Liver (tissue), 3 donors: ENCODE measurements at regions not wholly inside any gene's neighbourhood (a gene's known extent, or its start where the extent isn't known, plus 50 kb on each side); places are given as distances from the start of the nearest gene placed in this dataset.

Source experiments
- FOXA1 ChIP-seq: IDR thresholded peaks from 2 replicates; pipeline ENCODE4 v1.6.1; 2016; ENCODE audit warnings: antibody characterized with exemption
- GABPA ChIP-seq, 2 donors: IDR thresholded peaks in 1 of 2; conservative IDR thresholded peaks in 1 of 2; 2 replicates each; pipeline ENCODE4 v1.6.1; 2016; ENCODE audit warnings: antibody characterized with exemption in 2 of 2, mild to moderate bottlenecking in 1 of 2, moderate library complexity in 1 of 2
- JUND ChIP-seq, 2 donors: IDR thresholded peaks; 2 replicates each; pipeline ENCODE4 v1.6.1; 2016; ENCODE audit warnings: antibody characterized with exemption in 2 of 2
- SP1 ChIP-seq: IDR thresholded peaks from 2 replicates; pipeline ENCODE4 v1.6.1; 2018; ENCODE audit warnings: antibody characterized with exemption, mild to moderate bottlenecking
- TAF1 ChIP-seq: conservative IDR thresholded peaks from 2 replicates; pipeline ENCODE4 v1.6.1; 2016; ENCODE audit warnings: antibody characterized with exemption, mild to moderate bottlenecking
- YY1 ChIP-seq: IDR thresholded peaks from 2 replicates; pipeline ENCODE4 v1.6.1; 2016; ENCODE audit warnings: antibody characterized with exemption, mild to moderate bottlenecking
- TF ChIP-seq, protein P1 (sequence below): fragments of 150-350 bp; IDR thresholded peaks from 2 replicates; pipeline ENCODE4 v1.5.1; 2017; ENCODE audit warnings: improper control_type of control experiment, low read depth, low read length; ENCODE audit not compliant: missing input control
- TF ChIP-seq, protein P2 (sequence below): IDR thresholded peaks from 2 replicates; pipeline ENCODE4 v1.6.1; 2016; ENCODE audit warnings: antibody characterized with exemption, mild to moderate bottlenecking
- donor health status: healthy.
- donor health status: healthy.

DNA sequence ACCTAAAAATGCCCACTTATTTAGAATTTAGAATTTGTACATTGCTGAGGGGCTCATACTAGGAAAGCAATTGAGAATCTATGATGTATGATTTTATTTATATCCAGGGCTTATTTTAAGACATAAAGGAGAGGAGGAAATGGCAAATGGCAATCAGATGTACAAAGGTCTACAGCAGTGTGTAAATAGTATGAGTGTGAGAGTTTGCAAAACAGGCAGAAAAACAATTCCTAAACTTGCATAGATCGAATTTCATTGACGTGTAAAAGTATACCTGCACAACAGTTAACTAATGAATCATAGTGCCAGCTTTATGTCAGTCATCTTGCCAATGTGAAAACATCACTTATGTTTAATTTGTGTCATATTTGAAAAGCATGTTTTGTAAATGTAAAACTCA, 718.7 kb upstream of the GCFC2 start:
- no peak for TF ChIP-seq YY1
- TF ChIP-seq, protein P1, sequence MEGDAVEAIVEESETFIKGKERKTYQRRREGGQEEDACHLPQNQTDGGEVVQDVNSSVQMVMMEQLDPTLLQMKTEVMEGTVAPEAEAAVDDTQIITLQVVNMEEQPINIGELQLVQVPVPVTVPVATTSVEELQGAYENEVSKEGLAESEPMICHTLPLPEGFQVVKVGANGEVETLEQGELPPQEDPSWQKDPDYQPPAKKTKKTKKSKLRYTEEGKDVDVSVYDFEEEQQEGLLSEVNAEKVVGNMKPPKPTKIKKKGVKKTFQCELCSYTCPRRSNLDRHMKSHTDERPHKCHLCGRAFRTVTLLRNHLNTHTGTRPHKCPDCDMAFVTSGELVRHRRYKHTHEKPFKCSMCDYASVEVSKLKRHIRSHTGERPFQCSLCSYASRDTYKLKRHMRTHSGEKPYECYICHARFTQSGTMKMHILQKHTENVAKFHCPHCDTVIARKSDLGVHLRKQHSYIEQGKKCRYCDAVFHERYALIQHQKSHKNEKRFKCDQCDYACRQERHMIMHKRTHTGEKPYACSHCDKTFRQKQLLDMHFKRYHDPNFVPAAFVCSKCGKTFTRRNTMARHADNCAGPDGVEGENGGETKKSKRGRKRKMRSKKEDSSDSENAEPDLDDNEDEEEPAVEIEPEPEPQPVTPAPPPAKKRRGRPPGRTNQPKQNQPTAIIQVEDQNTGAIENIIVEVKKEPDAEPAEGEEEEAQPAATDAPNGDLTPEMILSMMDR: no peak
- no peak for TF ChIP-seq TAF1
- no peak for TF ChIP-seq FOXA1
- TF ChIP-seq JUND (IDR thresholded peaks at IDR 0.05): no peak
- TF ChIP-seq SP1: no peak
- no peak for TF ChIP-seq GABPA (IDR thresholded peaks at IDR 0.05 in 1 of 2, conservative IDR thresholded peaks at IDR 0.05 in 1 of 2)
- TF ChIP-seq, protein P2, sequence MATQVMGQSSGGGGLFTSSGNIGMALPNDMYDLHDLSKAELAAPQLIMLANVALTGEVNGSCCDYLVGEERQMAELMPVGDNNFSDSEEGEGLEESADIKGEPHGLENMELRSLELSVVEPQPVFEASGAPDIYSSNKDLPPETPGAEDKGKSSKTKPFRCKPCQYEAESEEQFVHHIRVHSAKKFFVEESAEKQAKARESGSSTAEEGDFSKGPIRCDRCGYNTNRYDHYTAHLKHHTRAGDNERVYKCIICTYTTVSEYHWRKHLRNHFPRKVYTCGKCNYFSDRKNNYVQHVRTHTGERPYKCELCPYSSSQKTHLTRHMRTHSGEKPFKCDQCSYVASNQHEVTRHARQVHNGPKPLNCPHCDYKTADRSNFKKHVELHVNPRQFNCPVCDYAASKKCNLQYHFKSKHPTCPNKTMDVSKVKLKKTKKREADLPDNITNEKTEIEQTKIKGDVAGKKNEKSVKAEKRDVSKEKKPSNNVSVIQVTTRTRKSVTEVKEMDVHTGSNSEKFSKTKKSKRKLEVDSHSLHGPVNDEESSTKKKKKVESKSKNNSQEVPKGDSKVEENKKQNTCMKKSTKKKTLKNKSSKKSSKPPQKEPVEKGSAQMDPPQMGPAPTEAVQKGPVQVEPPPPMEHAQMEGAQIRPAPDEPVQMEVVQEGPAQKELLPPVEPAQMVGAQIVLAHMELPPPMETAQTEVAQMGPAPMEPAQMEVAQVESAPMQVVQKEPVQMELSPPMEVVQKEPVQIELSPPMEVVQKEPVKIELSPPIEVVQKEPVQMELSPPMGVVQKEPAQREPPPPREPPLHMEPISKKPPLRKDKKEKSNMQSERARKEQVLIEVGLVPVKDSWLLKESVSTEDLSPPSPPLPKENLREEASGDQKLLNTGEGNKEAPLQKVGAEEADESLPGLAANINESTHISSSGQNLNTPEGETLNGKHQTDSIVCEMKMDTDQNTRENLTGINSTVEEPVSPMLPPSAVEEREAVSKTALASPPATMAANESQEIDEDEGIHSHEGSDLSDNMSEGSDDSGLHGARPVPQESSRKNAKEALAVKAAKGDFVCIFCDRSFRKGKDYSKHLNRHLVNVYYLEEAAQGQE: no peak
